HCT116 (cell line): ENCODE measurements at regions not wholly inside any gene's neighbourhood (a gene's known extent, or its start where the extent isn't known, plus 50 kb on each side); places are given as distances from the start of the nearest gene placed in this dataset.

Source experiments
- ATAC-seq: fragments of 200-7000 bp; cut with Tn5 transposase; 2 replicates; pipeline ENCODE4 v1.9.1; 2020; ENCODE audit warnings: mild to moderate bottlenecking, moderate library complexity
- BruUV-seq: library from RNA; stranded (reverse); fragments of 400-500 nt; replicated peaks from 2 replicates; lab custom pipeline; 2021; lab: Mats Ljungman, UMichigan
- CTCF ChIA-PET: fragments of 300-600 bp; sonication (Branson Sonifier 250); formaldehyde crosslinking; loops from one replicate; lab custom pipeline; 2021; ENCODE audit warnings: antibody characterized with exemption; lab: Charles Lee
- POLR2A ChIA-PET: fragments of 300-600, 350-600 bp; sonication (Branson Sonifier 250); formaldehyde crosslinking; loops from one replicate; lab custom pipeline; 2021; ENCODE audit warnings: antibody characterized with exemption; lab: Charles Lee
- RAD21 ChIA-PET, 2 experiments: fragments of 300-600 bp; sonication (Branson Sonifier 250); formaldehyde crosslinking; loops; one replicate each; lab custom pipeline; 2023; ENCODE audit warnings: low total read pairs in 2 of 2; ENCODE audit not compliant: uncharacterized antibody in 2 of 2, unreplicated experiment in 2 of 2, low non-redundant PET in 1 of 2; lab: Charles Lee
- DNase-seq: peaks from one replicate; pipeline ENCODE4 v3.0.0-alpha.2; 2010; ENCODE audit warnings: low read depth, low spot score
- H2AFZ ChIP-seq: fragments of 200-600 bp; shearing (Covaris generic), sonication (generic); 2 replicates; pipeline ENCODE4 v1.6.1; 2017; ENCODE audit warnings: low read depth, mixed run types, mixed read lengths, antibody characterized with exemption, low read length; ENCODE audit not compliant: poor library complexity, severe bottlenecking
- H3K27ac ChIP-seq: 2 replicates; pipeline ENCODE4 v1.5.1; 2012; ENCODE audit warnings: low read depth, low read length
- H3K27me3 ChIP-seq: fragments of 200-600 bp; sonication (generic); 2 replicates; pipeline ENCODE4 v1.6.1; 2016; ENCODE audit warnings: mixed run types, low read length, mixed read lengths; ENCODE audit not compliant: insufficient read depth
- H3K36me3 ChIP-seq, 2 experiments: fragments of 200-500 bp in 1 of 2; fragments of 200-600 bp in 1 of 2; sonication (Bioruptor generic) in 1 of 2; sonication (generic) in 1 of 2; 2 replicates each; pipeline versions ENCODE4 v1.5.1 to v1.6.1; 2014 to 2016; ENCODE audit warnings: low read length in 2 of 2, inconsistent platforms in 1 of 2, mixed read lengths in 1 of 2, mixed run types in 1 of 2; ENCODE audit not compliant: insufficient read depth in 2 of 2, control insufficient read depth in 1 of 2
- H3K4me1 ChIP-seq, 2 experiments: fragments of 200-600 bp in 1 of 2; sonication (generic) in 1 of 2; 2 replicates each; pipeline versions ENCODE4 v1.5.1 to v1.6.1; 2012 to 2017; ENCODE audit warnings: low read length in 2 of 2, inconsistent platforms in 1 of 2, mild to moderate bottlenecking in 1 of 2, mixed read lengths in 1 of 2, mixed run types in 1 of 2, moderate library complexity in 1 of 2; ENCODE audit not compliant: insufficient read depth in 2 of 2, control insufficient read depth in 1 of 2
- H3K4me2 ChIP-seq: fragments of 200-600 bp; sonication (generic); 2 replicates; pipeline ENCODE4 v1.6.1; 2017; ENCODE audit warnings: mixed run types, low read length, mixed read lengths
- H3K4me3 ChIP-seq, 2 experiments: fragments of 200-600 bp in 1 of 2; sonication (generic) in 1 of 2; replicated peaks in 1 of 2; 2 replicates each; pipeline ENCODE4 v1.5.1; 2011 to 2016; ENCODE audit warnings: low read length in 2 of 2, control low read depth in 1 of 2, low read depth in 1 of 2, mild to moderate bottlenecking in 1 of 2, mixed read lengths in 1 of 2, mixed run types in 1 of 2
- H3K79me2 ChIP-seq: fragments of 200-600 bp; sonication (generic); 2 replicates; pipeline ENCODE4 v1.6.1; 2017; ENCODE audit warnings: mild to moderate bottlenecking, mixed run types, low read length, moderate library complexity, mixed read lengths; ENCODE audit not compliant: insufficient read depth
- H3K9ac ChIP-seq: fragments of 200-600 bp; sonication (generic); 2 replicates; pipeline ENCODE4 v1.6.1; 2016; ENCODE audit warnings: low read length, mixed read lengths
- H3K9me2 ChIP-seq: fragments of 200-600 bp; sonication (generic), shearing (Covaris generic); 2 replicates; pipeline ENCODE4 v1.6.1; 2017; ENCODE audit warnings: mixed run types, mild to moderate bottlenecking, moderate library complexity; ENCODE audit not compliant: insufficient read depth
- H3K9me3 ChIP-seq, 2 experiments: fragments of 200-500 bp in 1 of 2; fragments of 200-600 bp in 1 of 2; sonication (Bioruptor generic) in 1 of 2; sonication (generic) in 1 of 2; 2 replicates each; pipeline ENCODE4 v1.6.1; 2014 to 2017; ENCODE audit warnings: low read length in 2 of 2, mixed read lengths in 2 of 2, inconsistent platforms in 1 of 2, low read depth in 1 of 2, mild to moderate bottlenecking in 1 of 2, mixed run types in 1 of 2, moderate library complexity in 1 of 2; ENCODE audit not compliant: control insufficient read depth in 1 of 2, insufficient read depth in 1 of 2
- H4K20me1 ChIP-seq: fragments of 200-600 bp; sonication (generic), shearing (Covaris generic); 2 replicates; pipeline ENCODE4 v1.6.1; 2017; ENCODE audit warnings: mixed run types, mild to moderate bottlenecking, moderate library complexity; ENCODE audit not compliant: insufficient read depth
- CBX3 ChIP-seq: IDR thresholded peaks from 2 replicates; pipeline ENCODE4 v1.6.1; 2012; ENCODE audit warnings: low read depth
- EGR1 ChIP-seq: IDR thresholded peaks from 2 replicates; pipeline ENCODE4 v1.6.1; 2012; ENCODE audit warnings: low read depth
- ELF1 ChIP-seq: IDR thresholded peaks from 2 replicates; pipeline ENCODE4 v1.6.1; 2012; ENCODE audit warnings: low read depth, borderline replicate concordance
- EZH2phosphoT487 ChIP-seq: fragments of 200-600 bp; IDR thresholded peaks from 2 replicates; pipeline ENCODE4 v1.6.1; 2018; ENCODE audit warnings: antibody characterized with exemption, borderline replicate concordance
- MAX ChIP-seq: IDR thresholded peaks from 2 replicates; pipeline ENCODE4 v1.6.1; 2012
- SIN3A ChIP-seq: IDR thresholded peaks from 2 replicates; pipeline ENCODE4 v1.6.1; 2012; ENCODE audit warnings: low read depth
- YY1 ChIP-seq: IDR thresholded peaks from 2 replicates; pipeline ENCODE4 v1.6.1; 2011; ENCODE audit warnings: low read length, low read depth, moderate library complexity, mild to moderate bottlenecking; ENCODE audit not compliant: insufficient replicate concordance; ENCODE audit errors: extremely low read depth
- intact Hi-C: fragments of 100-400 bp; cut with micrococcal nuclease; formaldehyde crosslinking; loops from 2 replicates; pipeline ENCODE4 v1.10.0; 2022

GRCh38 chr1:168387781-168388760 is 107.4 kb downstream of the TBX19 start:
- H3K27ac ChIP-seq: no peak overlapping the region

GRCh38 chr1:168386949-168387586 is 106.4 kb downstream of the TBX19 start:
- H3K36me3 ChIP-seq: no peaks in the 10 kb centered on the region
- CTCF ChIA-PET: no interaction called here
- RAD21 ChIA-PET: no interaction called here
- BruUV-seq: no TSS peak
- no peak for TF ChIP-seq SIN3A
- TF ChIP-seq EGR1: peak; percentile 42; the same call in 1 of the 2 replicates
- TF ChIP-seq CBX3: 0 out of 2 replicates have a peak, but pooled peaks have one; percentile 35
- peak; percentile 94 for TF ChIP-seq MAX
- TF ChIP-seq, all 23 proteins: peak for 3
- Histone ChIP-seq H3K4me3 (peak overlapping the region in 1 of 2 experiments; percentile 14; a peak in 2 of 4 replicates), H2AFZ (peak overlapping the region; percentile 72), H3K9ac (peak overlapping the region; percentile 24; the same call in 1 of the 2 replicates), H3K4me2 (peak overlapping the region; percentile 64), H3K9me3 (no peaks in the 10 kb centered on the region), H4K20me1 (no peaks in the 10 kb centered on the region), H3K79me2 (no peaks in the 10 kb centered on the region), H3K9me2 (no peaks in the 10 kb centered on the region), H3K27ac (no peak overlapping the region), H3K27me3 (no peaks in the 10 kb centered on the region), H3K4me1 (peaks cover 36 to 38% of the 10 kb centered on the region in 2 experiments)
- intact Hi-C loops: no loop called here
- DNase-seq: peak; percentile 64
- peak; percentile 91 for ATAC-seq
- POLR2A ChIA-PET: no interaction called here

More at GRCh38 chr1:168387781-168388760, 107.4 kb downstream of the TBX19 start:
- ChIA-PET POLR2A (interaction anchor here (0.6 to 0.8 kb wide), 2 partner anchors 18 to 264 kb away, joined by 3 read pairs; no protein-coding TSS in a partner anchor), RAD21 (no interaction called here), CTCF (interaction anchor here (1.0 kb wide), 1 partner anchor 45 kb away, joined by 3 read pairs; no protein-coding TSS in a partner anchor)
- H3K9ac ChIP-seq: 0 out of 2 replicates have a peak overlapping the region, but pooled peaks have one; percentile 24
- no peak for ATAC-seq
- peak overlapping the region; percentile 72 for H2AFZ ChIP-seq
- no peaks in the 10 kb centered on the region for H4K20me1 ChIP-seq
- peak overlapping the region; percentile 64 for H3K4me2 ChIP-seq
- DNase-seq: no peak
- no peaks in the 10 kb centered on the region for H3K27me3 ChIP-seq
- BruUV-seq: no TSS peak
- TF ChIP-seq YY1: no peak
- TF ChIP-seq ELF1: no peak
- no peak for TF ChIP-seq EZH2phosphoT487
- H3K4me3 ChIP-seq: no peak overlapping the region
- H3K4me1 ChIP-seq: peaks cover 45 to 46% of the 10 kb centered on the region in 2 experiments
- no peaks in the 10 kb centered on the region for H3K9me2 ChIP-seq
- intact Hi-C loops: no loop called here
- H3K79me2 ChIP-seq: no peaks in the 10 kb centered on the region
- no peaks in the 10 kb centered on the region for H3K9me3 ChIP-seq
- H3K36me3 ChIP-seq: no peaks in the 10 kb centered on the region
